ENCODE measurements at regions not wholly inside any gene's neighbourhood (a gene's known extent, or its start where the extent isn't known, plus 50 kb on each side); places are given as distances from the start of the nearest gene placed in this dataset.

DNA sequence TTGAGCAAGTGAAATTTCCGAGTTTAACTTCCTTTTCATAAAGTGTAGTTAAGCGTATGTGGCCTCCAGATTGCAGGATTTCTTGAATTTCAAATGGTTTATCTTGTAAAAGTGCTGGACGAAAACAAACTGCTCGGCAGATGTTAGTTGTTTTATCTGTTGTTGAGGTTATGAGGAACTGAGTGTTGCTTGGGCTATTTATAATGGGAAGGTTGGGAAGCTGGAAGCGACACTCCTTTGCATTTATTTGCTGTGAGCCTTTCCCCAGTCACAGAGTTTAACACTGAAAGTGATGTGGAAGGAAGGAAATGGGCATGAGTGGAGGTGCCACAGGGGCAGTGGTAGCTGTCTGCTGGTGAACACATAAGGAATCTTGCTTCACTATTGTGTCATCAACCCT, 284.9 kb downstream of the PCDH7 start:
- H3K4me3 ChIP-seq: no peak overlapping the region
- TF ChIP-seq, protein P1, sequence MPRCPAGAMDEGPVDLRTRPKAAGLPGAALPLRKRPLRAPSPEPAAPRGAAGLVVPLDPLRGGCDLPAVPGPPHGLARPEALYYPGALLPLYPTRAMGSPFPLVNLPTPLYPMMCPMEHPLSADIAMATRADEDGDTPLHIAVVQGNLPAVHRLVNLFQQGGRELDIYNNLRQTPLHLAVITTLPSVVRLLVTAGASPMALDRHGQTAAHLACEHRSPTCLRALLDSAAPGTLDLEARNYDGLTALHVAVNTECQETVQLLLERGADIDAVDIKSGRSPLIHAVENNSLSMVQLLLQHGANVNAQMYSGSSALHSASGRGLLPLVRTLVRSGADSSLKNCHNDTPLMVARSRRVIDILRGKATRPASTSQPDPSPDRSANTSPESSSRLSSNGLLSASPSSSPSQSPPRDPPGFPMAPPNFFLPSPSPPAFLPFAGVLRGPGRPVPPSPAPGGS (IDR thresholded peaks at IDR 0.05): no peak
- TF ChIP-seq FOSL2 (IDR thresholded peaks at IDR 0.05) (no peak), FOSL2 (CRISPR knock-in tag; IDR thresholded peaks at IDR 0.05) (no peak), MYC (IDR thresholded peaks at IDR 0.05; ENCODE audit: borderline replicate concordance, low read length) (no peak), EP300 (IDR thresholded peaks at IDR 0.05) (no peak), SREBF2 (IDR thresholded peaks at IDR 0.05) (no peak), PBX3 (IDR thresholded peaks at IDR 0.05) (no peak), GATA3 (IDR thresholded peaks at IDR 0.05; ENCODE audit: borderline replicate concordance) (no peak), HOXB13 (CRISPR knock-in tag; IDR thresholded peaks at IDR 0.05; ENCODE audit: low read depth) (no peak), POLR2AphosphoS2 (conservative IDR thresholded peaks at IDR 0.05; ENCODE audit: low read length) (no peak), HEYL (CRISPR knock-in tag; IDR thresholded peaks at IDR 0.05) (no peak), RCOR1 (IDR thresholded peaks at IDR 0.05; ENCODE audit: low read depth, low read length) (no peak), JUNB (IDR thresholded peaks at IDR 0.05) (no peak), CEBPB (IDR thresholded peaks at IDR 0.05) (no peak), E2F6 (IDR thresholded peaks at IDR 0.05; ENCODE audit: borderline replicate concordance, low read depth) (no peak), JUN (IDR thresholded peaks at IDR 0.05) (no peak), SMC3 (IDR thresholded peaks at IDR 0.05) (no peak), KDM5A (IDR thresholded peaks at IDR 0.05) (no peak)
- TF ChIP-seq, protein P2, sequence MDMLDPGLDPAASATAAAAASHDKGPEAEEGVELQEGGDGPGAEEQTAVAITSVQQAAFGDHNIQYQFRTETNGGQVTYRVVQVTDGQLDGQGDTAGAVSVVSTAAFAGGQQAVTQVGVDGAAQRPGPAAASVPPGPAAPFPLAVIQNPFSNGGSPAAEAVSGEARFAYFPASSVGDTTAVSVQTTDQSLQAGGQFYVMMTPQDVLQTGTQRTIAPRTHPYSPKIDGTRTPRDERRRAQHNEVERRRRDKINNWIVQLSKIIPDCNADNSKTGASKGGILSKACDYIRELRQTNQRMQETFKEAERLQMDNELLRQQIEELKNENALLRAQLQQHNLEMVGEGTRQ (IDR thresholded peaks at IDR 0.05): no peak
- CTCF ChIA-PET: no interaction called here
- H3K9me3 ChIP-seq: no peaks in the 10 kb centered on the region
- ATAC-seq (no peak), FAIRE-seq (no peak), DNase-seq (ENCODE audit: low read depth in 1 of 2, low spot score in 1 of 2) (no peak)
- POLR2A ChIA-PET: no interaction called here
- H3K4me2 ChIP-seq: no peak overlapping the region
- WGBS (ENCODE audit: missing lambda C conversion rate): 41% methylated on average over 5 of the region's 5 CpGs
- no peaks in the 10 kb centered on the region for H3K4me1 ChIP-seq
- H3K27ac ChIP-seq: no peak overlapping the region

DNA sequence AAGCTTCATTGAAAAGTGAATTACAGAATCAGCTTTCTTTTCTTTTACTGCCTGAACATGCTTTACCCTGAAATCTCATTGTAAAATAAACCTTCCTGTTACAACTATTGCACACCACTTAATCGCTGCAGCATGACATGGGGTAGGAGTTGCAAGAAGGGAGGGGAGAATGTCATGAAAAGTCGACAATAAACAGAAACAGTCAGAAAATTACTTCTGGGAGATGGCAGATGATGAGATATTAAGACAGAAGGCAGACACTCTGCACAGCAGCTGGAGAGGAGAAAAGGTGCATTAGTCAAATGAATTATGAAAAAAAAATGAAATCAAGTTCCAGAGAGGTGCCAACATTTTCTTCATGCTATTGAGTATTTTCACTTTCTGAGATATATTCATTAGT, 287.7 kb downstream of the PCDH7 start:
- FAIRE-seq (no peak), ATAC-seq (no peak), DNase-seq (ENCODE audit: low read depth in 1 of 2, low spot score in 1 of 2) (no peak)
- WGBS (ENCODE audit: missing lambda C conversion rate): 10% methylated on average over 2 of the region's 2 CpGs
- CTCF ChIA-PET: no interaction called here
- no peak overlapping the region for H3K4me3 ChIP-seq
- TF ChIP-seq HES2 (IDR thresholded peaks at IDR 0.05): no peak
- no peak for TF ChIP-seq HOXA7 (CRISPR knock-in tag; IDR thresholded peaks at IDR 0.05)
- TF ChIP-seq, protein P2 (IDR thresholded peaks at IDR 0.05): no peak
- POLR2A ChIA-PET: no interaction called here
- no peaks in the 10 kb centered on the region for H3K4me1 ChIP-seq
- H3K4me2 ChIP-seq: no peak overlapping the region
- H3K9me3 ChIP-seq: no peaks in the 10 kb centered on the region
- H3K27ac ChIP-seq: no peak overlapping the region

GRCh38 chr4:31009926-31010325, 289.8 kb downstream of the PCDH7 start:
- Histone ChIP-seq H3K9me3 (no peaks in the 10 kb centered on the region), H3K4me3 (no peak overlapping the region), H3K4me1 (no peaks in the 10 kb centered on the region), H3K27ac (no peak overlapping the region), H3K4me2 (no peak overlapping the region)
- FAIRE-seq (no peak), DNase-seq (ENCODE audit: low read depth in 1 of 2, low spot score in 1 of 2) (no peak), ATAC-seq (no peak)
- TF ChIP-seq HMGXB4 (CRISPR knock-in tag; IDR thresholded peaks at IDR 0.05; ENCODE audit: borderline replicate concordance) (no peak), NPAS2 (CRISPR knock-in tag; IDR thresholded peaks at IDR 0.05; ENCODE audit: borderline replicate concordance) (no peak), POLR2AphosphoS2 (conservative IDR thresholded peaks at IDR 0.05; ENCODE audit: low read length) (no peak), TP53 (CRISPR knock-in tag; IDR thresholded peaks at IDR 0.05) (no peak), KDM5A (IDR thresholded peaks at IDR 0.05) (no peak), RARB (CRISPR knock-in tag; IDR thresholded peaks at IDR 0.05) (no peak), SMC3 (IDR thresholded peaks at IDR 0.05) (no peak), HDAC2 (IDR thresholded peaks at IDR 0.05) (no peak)
- POLR2A ChIA-PET: no interaction called here
- CTCF ChIA-PET: no interaction called here
